ENCODE measurements at regions not wholly inside any gene's neighbourhood (a gene's known extent, or its start where the extent isn't known, plus 50 kb on each side); places are given as distances from the start of the nearest gene placed in this dataset.

DNA sequence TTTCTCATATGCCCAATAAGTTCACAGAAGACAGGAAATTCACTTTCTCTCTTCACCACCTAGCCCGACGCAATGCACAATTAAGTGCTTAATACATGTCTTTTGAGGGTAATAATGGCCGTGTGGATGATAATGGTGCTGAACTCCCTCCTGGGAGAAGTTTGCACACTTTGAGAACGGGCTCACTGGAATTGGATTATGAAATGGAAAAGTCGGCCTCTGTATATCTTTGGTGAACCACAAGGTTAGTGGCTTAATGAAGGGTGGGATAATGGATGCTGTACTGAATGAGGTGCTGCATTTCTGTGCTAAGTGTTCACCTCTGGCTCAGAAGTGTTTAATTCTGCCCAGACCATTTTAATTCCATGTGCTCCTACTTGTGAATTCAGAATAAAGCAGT is 207.5 kb downstream of the IRX2 start:
- Histone ChIP-seq H3K27ac (no peak overlapping the region), H3K4me3 (no peak overlapping the region), H3K9me3 (no peaks in the 10 kb centered on the region), H3K36me3 (replicated peaks in 1 of 2; ENCODE audit: insufficient read depth in 1 of 2, low read depth in 2 of 2) (no peaks in the 10 kb centered on the region), H3K27me3 (no peaks in the 10 kb centered on the region), H3K4me1 (no peaks in the 10 kb centered on the region)
- intact Hi-C loops (cut with DNase I): no loop called here
- no peak for DNase-seq
- ATAC-seq: no peak
- 65 to 69% methylated on average over 5 of the region's 5 CpGs for WGBS, 2 donors
- TF ChIP-seq, protein P1, sequence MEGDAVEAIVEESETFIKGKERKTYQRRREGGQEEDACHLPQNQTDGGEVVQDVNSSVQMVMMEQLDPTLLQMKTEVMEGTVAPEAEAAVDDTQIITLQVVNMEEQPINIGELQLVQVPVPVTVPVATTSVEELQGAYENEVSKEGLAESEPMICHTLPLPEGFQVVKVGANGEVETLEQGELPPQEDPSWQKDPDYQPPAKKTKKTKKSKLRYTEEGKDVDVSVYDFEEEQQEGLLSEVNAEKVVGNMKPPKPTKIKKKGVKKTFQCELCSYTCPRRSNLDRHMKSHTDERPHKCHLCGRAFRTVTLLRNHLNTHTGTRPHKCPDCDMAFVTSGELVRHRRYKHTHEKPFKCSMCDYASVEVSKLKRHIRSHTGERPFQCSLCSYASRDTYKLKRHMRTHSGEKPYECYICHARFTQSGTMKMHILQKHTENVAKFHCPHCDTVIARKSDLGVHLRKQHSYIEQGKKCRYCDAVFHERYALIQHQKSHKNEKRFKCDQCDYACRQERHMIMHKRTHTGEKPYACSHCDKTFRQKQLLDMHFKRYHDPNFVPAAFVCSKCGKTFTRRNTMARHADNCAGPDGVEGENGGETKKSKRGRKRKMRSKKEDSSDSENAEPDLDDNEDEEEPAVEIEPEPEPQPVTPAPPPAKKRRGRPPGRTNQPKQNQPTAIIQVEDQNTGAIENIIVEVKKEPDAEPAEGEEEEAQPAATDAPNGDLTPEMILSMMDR (IDR thresholded peaks at IDR 0.05): no peak
- TF ChIP-seq POLR2A (IDR thresholded peaks at IDR 0.05): no peak

- DNase-seq: no peak
- WGBS, 2 donors: 59 to 63% methylated on average over 8 of the region's 8 CpGs
Observed at GRCh38 chr5:2542821-2543220, 208.7 kb downstream of the IRX2 start.

GRCh38 chr5:2542026-2542425 is 209.5 kb downstream of the IRX2 start:
- H3K4me1 ChIP-seq: no peaks in the 10 kb centered on the region
- H3K36me3 ChIP-seq (replicated peaks in 1 of 2; ENCODE audit: insufficient read depth in 1 of 2, low read depth in 2 of 2): no peaks in the 10 kb centered on the region
- 83% methylated on average over 11 of the region's 11 CpGs for WGBS, 2 donors
- no peak overlapping the region for H3K4me3 ChIP-seq
- no peak for ATAC-seq
- TF ChIP-seq POLR2A (IDR thresholded peaks at IDR 0.05): no peak
- TF ChIP-seq, protein P1 (IDR thresholded peaks at IDR 0.05): no peak
- H3K9me3 ChIP-seq: no peaks in the 10 kb centered on the region
- DNase-seq: no peak
- intact Hi-C loops (cut with DNase I): no loop called here
- no peaks in the 10 kb centered on the region for H3K27me3 ChIP-seq
- H3K27ac ChIP-seq: no peak overlapping the region

More at GRCh38 chr5:2542821-2543220, 208.7 kb downstream of the IRX2 start:
- Histone ChIP-seq H3K27me3 (no peaks in the 10 kb centered on the region), H3K4me3 (no peak overlapping the region), H3K27ac (no peak overlapping the region), H3K4me1 (no peaks in the 10 kb centered on the region), H3K9me3 (no peaks in the 10 kb centered on the region), H3K36me3 (replicated peaks in 1 of 2; ENCODE audit: insufficient read depth in 1 of 2, low read depth in 2 of 2) (no peaks in the 10 kb centered on the region)
- ATAC-seq: no peak
- no peak for TF ChIP-seq POLR2A (IDR thresholded peaks at IDR 0.05)
- intact Hi-C loops (cut with DNase I): no loop called here

GRCh38 chr5:2538169-2538568 is 213.3 kb downstream of the IRX2 start:
- no peak for ATAC-seq
- intact Hi-C loops (cut with DNase I): no loop called here

GRCh38 chr5:2537378-2538145 is 213.9 kb downstream of the IRX2 start:
- TF ChIP-seq POLR2A (IDR thresholded peaks at IDR 0.05): no peak
- TF ChIP-seq, protein P1 (IDR thresholded peaks at IDR 0.05): no peak
- Histone ChIP-seq H3K4me3 (no peak overlapping the region), H3K4me1 (no peaks in the 10 kb centered on the region), H3K27me3 (no peaks in the 10 kb centered on the region), H3K27ac (no peak overlapping the region), H3K36me3 (replicated peaks in 1 of 2; ENCODE audit: insufficient read depth in 1 of 2, low read depth in 2 of 2) (no peaks in the 10 kb centered on the region), H3K9me3 (no peaks in the 10 kb centered on the region)
- ATAC-seq: no peak
- intact Hi-C loops (cut with DNase I): no loop called here
- 30 to 39% methylated on average over 25 to 27 of the region's 27 CpGs for WGBS, 2 donors
- no peak for DNase-seq

More at GRCh38 chr5:2538169-2538568, 213.3 kb downstream of the IRX2 start:
- Histone ChIP-seq H3K4me3 (no peak overlapping the region), H3K9me3 (no peaks in the 10 kb centered on the region), H3K4me1 (no peaks in the 10 kb centered on the region), H3K36me3 (replicated peaks in 1 of 2; ENCODE audit: insufficient read depth in 1 of 2, low read depth in 2 of 2) (no peaks in the 10 kb centered on the region), H3K27ac (no peak overlapping the region), H3K27me3 (no peaks in the 10 kb centered on the region)
- no peak for DNase-seq
- WGBS, 2 donors: 55 to 56% methylated on average over 10 of the region's 10 CpGs
- TF ChIP-seq, protein P1 (IDR thresholded peaks at IDR 0.05): no peak
- TF ChIP-seq POLR2A (IDR thresholded peaks at IDR 0.05): no peak

All from body of pancreas (tissue), 4 donors.